GM11168 (cell line): ENCODE measurements at regions not wholly inside any gene's neighbourhood (a gene's known extent, or its start where the extent isn't known, plus 50 kb on each side); places are given as distances from the start of the nearest gene placed in this dataset.
"Not testable (repeated sequence)": the region's sequence is repeated elsewhere in the genome, so short reads cannot be mapped to it uniquely, and the experiment has no call there.

Source experiments
- in situ Hi-C: fragments of 300-500 bp; cut with MboI; formaldehyde crosslinking; loops from one replicate; pipeline ENCODE4 v1.12.0; 2022; ENCODE audit warnings: low sequenced_read_pairs; ENCODE audit not compliant: unreplicated experiment

- in situ Hi-C loops = no loop called here
Observed at GRCh38 chr15:60251300-60252070, 146.3 kb downstream of the ANXA2 start.

GRCh38 chr15:60254416-60254815, 143.4 kb downstream of the ANXA2 start:
- in situ Hi-C loops = no loop called here

GRCh38 chr15:60255390-60255789, 142.4 kb downstream of the ANXA2 start:
- in situ Hi-C loops = no loop called here

GRCh38 chr15:60257591-60258159, 140.1 kb downstream of the ANXA2 start:
- in situ Hi-C loops = no loop called here

- in situ Hi-C loops = no loop called here
Observed at GRCh38 chr15:60259469-60259868, 138.3 kb downstream of the ANXA2 start.

- in situ Hi-C loops = no loop called here
Observed at GRCh38 chr15:60264088-60264487, 133.7 kb downstream of the ANXA2 start.

- in situ Hi-C loops = no loop called here
Observed at GRCh38 chr15:60264566-60264965, 133.2 kb downstream of the ANXA2 start.

- in situ Hi-C loops = no loop called here
Observed at GRCh38 chr15:60265057-60265456, 132.7 kb downstream of the ANXA2 start.

GRCh38 chr15:60272623-60273022, 125.2 kb downstream of the ANXA2 start:
- in situ Hi-C loops = no loop called here

GRCh38 chr15:60275624-60276023, 122.2 kb downstream of the ANXA2 start:
- in situ Hi-C loops = no loop called here

- in situ Hi-C loops = no loop called here
Observed at GRCh38 chr15:60278879-60279278, 118.9 kb downstream of the ANXA2 start.

- in situ Hi-C loops = no loop called here
Observed at GRCh38 chr15:60280259-60280658, 117.5 kb downstream of the ANXA2 start.

GRCh38 chr15:60283936-60284335, 113.8 kb downstream of the ANXA2 start:
- in situ Hi-C loops = no loop called here

- in situ Hi-C loops = not testable (repeated sequence)
Observed at GRCh38 chr15:60295901-60296300, 101.9 kb downstream of the ANXA2 start.

- in situ Hi-C loops = no loop called here
Observed at GRCh38 chr15:60297047-60297446, 100.7 kb downstream of the ANXA2 start.
